HEK293T (cell line): ENCODE measurements at regions not wholly inside any gene's neighbourhood (a gene's known extent, or its start where the extent isn't known, plus 50 kb on each side); places are given as distances from the start of the nearest gene placed in this dataset.

Source experiments
- ARNT ChIP-seq: fragments of 450-650 bp; IDR thresholded peaks from 2 replicates; pipeline ENCODE4 v1.6.1; 2017; ENCODE audit warnings: mild to moderate bottlenecking
- BHLHE40 ChIP-seq: fragments of 450-650 bp; IDR thresholded peaks from 2 replicates; pipeline ENCODE4 v1.6.1; 2016; ENCODE audit warnings: mild to moderate bottlenecking, moderate library complexity, borderline replicate concordance
- CTBP1 ChIP-seq: fragments of 450-650 bp; IDR thresholded peaks from 2 replicates; pipeline ENCODE4 v1.6.1; 2016; ENCODE audit warnings: borderline replicate concordance
- ELF4 ChIP-seq: fragments of 450-650 bp; IDR thresholded peaks from 2 replicates; pipeline ENCODE4 v1.6.1; 2017; ENCODE audit warnings: antibody characterized with exemption
- FOXA1 ChIP-seq: fragments of 450-650 bp; IDR thresholded peaks from 2 replicates; pipeline ENCODE4 v1.6.1; 2016; ENCODE audit warnings: mild to moderate bottlenecking
- FOXK2 ChIP-seq: fragments of 450-650 bp; IDR thresholded peaks from 2 replicates; pipeline ENCODE4 v1.6.1; 2016; ENCODE audit warnings: mild to moderate bottlenecking
- FOXM1 ChIP-seq: fragments of 450-650 bp; IDR thresholded peaks from 2 replicates; pipeline ENCODE4 v1.6.1; 2017; ENCODE audit warnings: mild to moderate bottlenecking, borderline replicate concordance
- L3MBTL2 ChIP-seq: fragments of 450-650 bp; conservative IDR thresholded peaks from 2 replicates; pipeline ENCODE4 v1.6.1; 2016; ENCODE audit warnings: mild to moderate bottlenecking
- LEF1 ChIP-seq: fragments of 450-650 bp; IDR thresholded peaks from 2 replicates; pipeline ENCODE4 v1.6.1; 2017; ENCODE audit warnings: mild to moderate bottlenecking, borderline replicate concordance
- NFRKB ChIP-seq: fragments of 450-650 bp; IDR thresholded peaks from 2 replicates; pipeline ENCODE4 v1.6.1; 2016; ENCODE audit warnings: mild to moderate bottlenecking, moderate library complexity
- SP1 ChIP-seq: fragments of 450-650 bp; IDR thresholded peaks from 2 replicates; pipeline ENCODE4 v1.6.1; 2017
- SUZ12 ChIP-seq: fragments of 450-650 bp; IDR thresholded peaks from 2 replicates; pipeline ENCODE4 v1.6.1; 2016; ENCODE audit warnings: mild to moderate bottlenecking
- TARDBP ChIP-seq: fragments of 450-650 bp; IDR thresholded peaks from 2 replicates; pipeline ENCODE4 v1.6.1; 2016
- ZNF384 ChIP-seq: fragments of 450-650 bp; IDR thresholded peaks from 2 replicates; pipeline ENCODE4 v1.6.1; 2016

DNA sequence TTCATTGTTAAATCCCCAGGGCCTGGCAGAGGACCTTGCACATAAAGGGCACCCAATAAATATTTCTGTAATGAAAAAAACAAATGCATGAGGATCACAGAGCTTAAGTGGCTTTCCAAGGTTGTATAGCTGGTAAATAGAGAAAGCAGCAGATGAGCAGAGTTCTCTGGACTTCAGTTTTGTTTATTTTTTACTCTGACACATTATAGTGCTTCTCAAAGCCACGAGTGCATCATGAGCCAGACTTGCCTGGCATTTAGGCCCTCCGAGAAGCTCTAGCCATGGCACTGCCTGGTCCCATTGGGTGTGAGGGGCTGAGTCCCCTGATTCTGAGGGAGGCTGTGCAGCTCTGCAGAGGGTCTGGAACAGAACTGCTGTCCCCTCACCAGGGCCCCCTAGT lies 87.2 kb upstream of the ZNF32 start:
- no peak for TF ChIP-seq ZNF384
- TF ChIP-seq SP1: no peak
- no peak for TF ChIP-seq LEF1
- no peak for TF ChIP-seq CTBP1
- TF ChIP-seq BHLHE40: no peak
- TF ChIP-seq TARDBP: no peak
- no peak for TF ChIP-seq FOXM1
- TF ChIP-seq L3MBTL2: no peak
- no peak for TF ChIP-seq ELF4
- no peak for TF ChIP-seq SUZ12
- TF ChIP-seq FOXA1: no peak
- no peak for TF ChIP-seq FOXK2
- TF ChIP-seq NFRKB: no peak
- TF ChIP-seq ARNT: no peak
